ENCODE measurements at regions not wholly inside any gene's neighbourhood (a gene's known extent, or its start where the extent isn't known, plus 50 kb on each side); places are given as distances from the start of the nearest gene placed in this dataset.

GRCh38 chr1:177472567-177472966 is 301.8 kb downstream of the BRINP2 start (continued):
- TF ChIP-seq NFKB2 (CRISPR knock-in tag; IDR thresholded peaks at IDR 0.05; ENCODE audit: borderline replicate concordance) (no peak), MTA3 (CRISPR knock-in tag; IDR thresholded peaks at IDR 0.05) (no peak), HNF4A (CRISPR knock-in tag; IDR thresholded peaks at IDR 0.05) (no peak)

GRCh38 chr1:177471244-177471643 is 300.5 kb downstream of the BRINP2 start:
- Histone ChIP-seq H3K9ac (ENCODE audit: insufficient read depth, low read depth, low read length) (no peak overlapping the region), H2AFZ (ENCODE audit: low read length) (no peak overlapping the region), H3K4me3 (replicated peaks in 1 of 3; ENCODE audit: insufficient read depth in 1 of 3, low read depth in 2 of 3, low read length in 3 of 3) (no peak overlapping the region), H3K9me3 (ENCODE audit: low read length) (no peaks in the 10 kb centered on the region), H4K20me1 (ENCODE audit: insufficient read depth, low read length) (no peaks in the 10 kb centered on the region), H3K27ac (ENCODE audit: extremely low read length, insufficient read depth, low read length) (no peak overlapping the region), H3K4me2 (ENCODE audit: low read depth, low read length) (no peak overlapping the region), H3K4me1 (ENCODE audit: insufficient read depth, low read length) (no peaks in the 10 kb centered on the region), H3K79me2 (ENCODE audit: insufficient read depth, low read length) (no peaks in the 10 kb centered on the region), H3K36me3 (replicated peaks in 1 of 2; ENCODE audit: control insufficient read depth in 1 of 2, insufficient read depth in 2 of 2, low read length in 2 of 2) (no peaks in the 10 kb centered on the region), H3K27me3 (ENCODE audit: control insufficient read depth in 1 of 2, insufficient read depth in 2 of 2, low read length in 2 of 2) (no peaks in the 10 kb centered on the region)
- ChIA-PET CTCF (ENCODE audit: low intra/inter-chr PET ratio, low total read pairs) (no interaction called here), POLR2A (no interaction called here)
- intact Hi-C loops (cut with micrococcal nuclease; ENCODE audit: unreplicated experiment) = no loop called here
- ATAC-seq = no peak
- FAIRE-seq = no peak
- no peak for DNase-seq (ENCODE audit: low spot score)
- 0% methylated on average over 1 of the region's 1 CpG for WGBS (ENCODE audit: low lambda C conversion rate)
- in situ Hi-C loops (cut with HindIII; ENCODE audit: extremely low pct_ligation_motif_present, low pct_unique_long_range_greater_than_20kb) = no loop called here
- BruUV-seq (replicated peaks) = no TSS peak
- TF ChIP-seq POLR2G (IDR thresholded peaks at IDR 0.05; ENCODE audit: low read depth, low read length) (no peak), THAP8 (CRISPR knock-in tag; IDR thresholded peaks at IDR 0.05; ENCODE audit: borderline replicate concordance) (no peak), ZFY (CRISPR knock-in tag; IDR thresholded peaks at IDR 0.05) (no peak), ZNF816 (CRISPR knock-in tag; IDR thresholded peaks at IDR 0.05; ENCODE audit: borderline replicate concordance) (no peak), ZNF235 (CRISPR knock-in tag; IDR thresholded peaks at IDR 0.05; ENCODE audit: borderline replicate concordance) (no peak), MLX (CRISPR knock-in tag; IDR thresholded peaks at IDR 0.05) (no peak), ZFYVE20 (CRISPR knock-in tag; IDR thresholded peaks at IDR 0.05; ENCODE audit: borderline replicate concordance, low read depth) (no peak), JARID2 (CRISPR knock-in tag; IDR thresholded peaks at IDR 0.05; ENCODE audit: insufficient replicate concordance) (no peak), MIXL1 (CRISPR knock-in tag; IDR thresholded peaks at IDR 0.05) (no peak), RFX3 (CRISPR knock-in tag; IDR thresholded peaks at IDR 0.05) (no peak), AHDC1 (CRISPR knock-in tag; IDR thresholded peaks at IDR 0.05; ENCODE audit: borderline replicate concordance) (no peak)

Measured in HepG2 (cell line).